ENCODE measurements at regions not wholly inside any gene's neighbourhood (a gene's known extent, or its start where the extent isn't known, plus 50 kb on each side); places are given as distances from the start of the nearest gene placed in this dataset.
"Not testable (repeated sequence)": the region's sequence is repeated elsewhere in the genome, so short reads cannot be mapped to it uniquely, and the experiment has no call there.

GRCh38 chr1:99062192-99062591 lies 57.5 kb upstream of the PLPPR5 start:
- no peak for FAIRE-seq

GRCh38 chr1:99069146-99069545 lies 64.5 kb upstream of the PLPPR5 start:
- FAIRE-seq, result no peak

- FAIRE-seq, result not testable (repeated sequence)
Observed at GRCh38 chr1:99078529-99078928, 73.9 kb upstream of the PLPPR5 start.

GRCh38 chr1:99082366-99082765 lies 77.7 kb upstream of the PLPPR5 start:
- no peak for FAIRE-seq

- FAIRE-seq, result no peak
Observed at GRCh38 chr1:99083338-99083737, 78.7 kb upstream of the PLPPR5 start.

GRCh38 chr1:99084562-99084961 lies 79.9 kb upstream of the PLPPR5 start:
- no peak for FAIRE-seq

- no peak for FAIRE-seq
Observed at GRCh38 chr1:99086057-99086456, 81.4 kb upstream of the PLPPR5 start.

GRCh38 chr1:99098589-99098988 lies 93.9 kb upstream of the PLPPR5 start:
- FAIRE-seq, result no peak

GRCh38 chr1:99106274-99106673 lies 101.6 kb upstream of the PLPPR5 start:
- no peak for FAIRE-seq

- no peak for FAIRE-seq
Observed at GRCh38 chr1:99107680-99108079, 103.0 kb upstream of the PLPPR5 start.

GRCh38 chr1:99110140-99111041 lies 105.7 kb upstream of the PLPPR5 start:
- no peak for FAIRE-seq

- no peak for FAIRE-seq
Observed at GRCh38 chr1:99115231-99115630, 110.6 kb upstream of the PLPPR5 start.

- FAIRE-seq, result no peak
Observed at GRCh38 chr1:99119188-99119587, 114.5 kb upstream of the PLPPR5 start.

GRCh38 chr1:99122039-99122438 lies 117.4 kb upstream of the PLPPR5 start:
- no peak for FAIRE-seq

GRCh38 chr1:99123936-99124335 lies 119.3 kb upstream of the PLPPR5 start:
- FAIRE-seq, result no peak

- no peak for FAIRE-seq
Observed at GRCh38 chr1:99131546-99131945, 126.9 kb upstream of the PLPPR5 start.

GRCh38 chr1:99133756-99134500 lies 129.3 kb upstream of the PLPPR5 start:
- no peak for FAIRE-seq

- FAIRE-seq, result no peak
Observed at GRCh38 chr1:99137554-99138206, 126.6 kb upstream of the PLPPR4 start.

GRCh38 chr1:99139876-99140275 lies 124.4 kb upstream of the PLPPR4 start:
- no peak for FAIRE-seq

- FAIRE-seq, result no peak
Observed at GRCh38 chr1:99146129-99146848, 118.0 kb upstream of the PLPPR4 start.

GRCh38 chr1:99149952-99150351 lies 114.3 kb upstream of the PLPPR4 start:
- no peak for FAIRE-seq

GRCh38 chr1:99152132-99152531 lies 112.2 kb upstream of the PLPPR4 start:
- no peak for FAIRE-seq

GRCh38 chr1:99163671-99164070 lies 100.6 kb upstream of the PLPPR4 start:
- no peak for FAIRE-seq
